PFSK-1 (cell line): ENCODE measurements at regions not wholly inside any gene's neighbourhood (a gene's known extent, or its start where the extent isn't known, plus 50 kb on each side); places are given as distances from the start of the nearest gene placed in this dataset.

Experiments
- FOXP2 ChIP-seq: optimal IDR thresholded peaks from 2 replicates; pipeline ENCODE3; 2011; ENCODE audit warnings: borderline replicate concordance, control low read depth, inconsistent platforms; ENCODE audit not compliant: insufficient read depth; ENCODE audit errors: extremely low read length, extremely low read depth
- POLR2AphosphoS5 ChIP-seq: IDR thresholded peaks from 2 replicates; pipeline ENCODE4 v1.6.1; 2012; ENCODE audit warnings: low read depth, mild to moderate bottlenecking, control low read depth, low read length, moderate library complexity
- REST ChIP-seq, 2 experiments: IDR thresholded peaks; 2 replicates each; pipeline versions ENCODE4 v1.6.1 to v1.8.0; 2011 to 2012; ENCODE audit warnings: low read depth in 2 of 2, low read length in 2 of 2, control low read depth in 1 of 2, inconsistent platforms in 1 of 2, mild to moderate bottlenecking in 1 of 2, moderate library complexity in 1 of 2; ENCODE audit not compliant: insufficient read depth in 1 of 2
- SIN3A ChIP-seq: IDR thresholded peaks from 2 replicates; pipeline ENCODE4 v1.6.1; 2012; ENCODE audit warnings: mild to moderate bottlenecking, low read length, moderate library complexity, borderline replicate concordance; ENCODE audit not compliant: insufficient read depth
- TAF1 ChIP-seq: IDR thresholded peaks from 2 replicates; pipeline ENCODE4 v1.6.1; 2012; ENCODE audit warnings: low read length, control low read depth, borderline replicate concordance; ENCODE audit not compliant: insufficient read depth

GRCh38 chr7:17548014-17548653, 249.7 kb downstream of the AHR start:
- TF ChIP-seq POLR2AphosphoS5 (no peak), SIN3A (no peak), FOXP2 (no peak), REST (IDR thresholded peaks at IDR 0.05; ENCODE audit: insufficient read depth in 1 of 2, low read depth in 2 of 2, low read length in 2 of 2) (no peak), TAF1 (no peak)

- TF ChIP-seq SIN3A (no peak), REST (IDR thresholded peaks at IDR 0.05; ENCODE audit: insufficient read depth in 1 of 2, low read depth in 2 of 2, low read length in 2 of 2) (no peak), TAF1 (no peak)
Measured at GRCh38 chr7:17549406-17549805, 251.0 kb downstream of the AHR start.

GRCh38 chr7:17552373-17552772, 253.9 kb downstream of the AHR start:
- TF ChIP-seq FOXP2 (no peak), SIN3A (no peak), REST (IDR thresholded peaks at IDR 0.05; ENCODE audit: insufficient read depth in 1 of 2, low read depth in 2 of 2, low read length in 2 of 2) (no peak), POLR2AphosphoS5 (no peak), TAF1 (no peak)

- TF ChIP-seq SIN3A (no peak), POLR2AphosphoS5 (no peak), REST (IDR thresholded peaks at IDR 0.05; ENCODE audit: insufficient read depth in 1 of 2, low read depth in 2 of 2, low read length in 2 of 2) (no peak), TAF1 (no peak), FOXP2 (no peak)
Measured at GRCh38 chr7:17552952-17553351, 254.5 kb downstream of the AHR start.
